ENCODE measurements at regions not wholly inside any gene's neighbourhood (a gene's known extent, or its start where the extent isn't known, plus 50 kb on each side); places are given as distances from the start of the nearest gene placed in this dataset.

- no peaks in the 10 kb centered on the region for H3K36me3 ChIP-seq
- H3K27ac ChIP-seq: no peak overlapping the region
- no peak overlapping the region for H3K4me3 ChIP-seq
- no peaks in the 10 kb centered on the region for H3K9me3 ChIP-seq (ENCODE audit: low read depth)
- no peaks in the 10 kb centered on the region for H3K27me3 ChIP-seq
- no peaks in the 10 kb centered on the region for H3K4me1 ChIP-seq (ENCODE audit: low read depth)
- TF ChIP-seq CTCF (IDR thresholded peaks at IDR 0.05; ENCODE audit: low read depth, low read length): no peak
- DNase-seq (ENCODE audit: low read depth in 1 of 2, low spot score in 1 of 2): no peak
These were observed 261.6 kb upstream of the STS start for GRCh38 chrX:6885909-6886308.

- Histone ChIP-seq H3K27me3 (no peaks in the 10 kb centered on the region), H3K4me1 (ENCODE audit: low read depth) (no peaks in the 10 kb centered on the region), H3K27ac (no peak overlapping the region), H3K36me3 (no peaks in the 10 kb centered on the region), H3K4me3 (no peak overlapping the region), H3K9me3 (ENCODE audit: low read depth) (no peaks in the 10 kb centered on the region)
- TF ChIP-seq CTCF (IDR thresholded peaks at IDR 0.05; ENCODE audit: low read depth, low read length): no peak
- DNase-seq (ENCODE audit: low read depth in 1 of 2, low spot score in 1 of 2): no peak
These were observed 262.1 kb upstream of the STS start for GRCh38 chrX:6885396-6885795.

- Histone ChIP-seq H3K27ac (no peak overlapping the region), H3K4me1 (ENCODE audit: low read depth) (no peaks in the 10 kb centered on the region), H3K27me3 (no peaks in the 10 kb centered on the region), H3K36me3 (no peaks in the 10 kb centered on the region), H3K9me3 (ENCODE audit: low read depth) (no peaks in the 10 kb centered on the region), H3K4me3 (no peak overlapping the region)
- DNase-seq (ENCODE audit: low read depth in 1 of 2, low spot score in 1 of 2): no peak
- TF ChIP-seq CTCF (IDR thresholded peaks at IDR 0.05; ENCODE audit: low read depth, low read length): no peak
These were observed 286.1 kb upstream of the STS start for GRCh38 chrX:6861456-6861855.

- Histone ChIP-seq H3K4me3 (no peak overlapping the region), H3K27ac (no peak overlapping the region), H3K27me3 (no peaks in the 10 kb centered on the region), H3K36me3 (no peaks in the 10 kb centered on the region), H3K4me1 (ENCODE audit: low read depth) (no peaks in the 10 kb centered on the region), H3K9me3 (ENCODE audit: low read depth) (no peaks in the 10 kb centered on the region)
- DNase-seq (ENCODE audit: low read depth in 1 of 2, low spot score in 1 of 2): no peak
- no peak for TF ChIP-seq CTCF (IDR thresholded peaks at IDR 0.05; ENCODE audit: low read depth, low read length)
These were observed 289.8 kb upstream of the STS start for GRCh38 chrX:6857749-6858148.

GRCh38 chrX:6856471-6856870, 291.0 kb upstream of the STS start:
- H3K27ac ChIP-seq: no peak overlapping the region

More at GRCh38 chrX:6856471-6856870, 291.0 kb upstream of the STS start:
- Histone ChIP-seq H3K9me3 (ENCODE audit: low read depth) (no peaks in the 10 kb centered on the region), H3K4me3 (no peak overlapping the region), H3K36me3 (no peaks in the 10 kb centered on the region), H3K4me1 (ENCODE audit: low read depth) (no peaks in the 10 kb centered on the region), H3K27me3 (no peaks in the 10 kb centered on the region)
- DNase-seq (ENCODE audit: low read depth in 1 of 2, low spot score in 1 of 2): no peak
- no peak for TF ChIP-seq CTCF (IDR thresholded peaks at IDR 0.05; ENCODE audit: low read depth, low read length)
